ENCODE measurements at regions not wholly inside any gene's neighbourhood (a gene's known extent, or its start where the extent isn't known, plus 50 kb on each side); places are given as distances from the start of the nearest gene placed in this dataset.

GRCh38 chr2:2846332-2847208 is 515.5 kb upstream of the MYT1L start (continued):
- TF ChIP-seq TEAD4 (IDR thresholded peaks at IDR 0.05; ENCODE audit: borderline replicate concordance, insufficient read depth) (no peak), REST (IDR thresholded peaks at IDR 0.05; ENCODE audit: low read depth, low read length) (no peak), USF1 (IDR thresholded peaks at IDR 0.05; ENCODE audit: borderline replicate concordance, low read depth) (peak; percentile 38; the same call in 1 of the 2 replicates), SMC3 (IDR thresholded peaks at IDR 0.05; ENCODE audit: low read depth, low read length) (peak; percentile 21; the same call in 1 of the 2 replicates), NFIC (IDR thresholded peaks at IDR 0.05; ENCODE audit: borderline replicate concordance) (peak; percentile 12; the same call in 1 of the 2 replicates), YY1 (IDR thresholded peaks at IDR 0.05; ENCODE audit: low read depth) (no peak), EZH2phosphoT487 (IDR thresholded peaks at IDR 0.05; ENCODE audit: borderline replicate concordance, low read depth) (no peak), MXI1 (IDR thresholded peaks at IDR 0.05; ENCODE audit: low read depth, low read length) (peak; percentile 49), FOXJ3 (CRISPR knock-in tag; IDR thresholded peaks at IDR 0.05) (no peak; the same call in 1 of the 2 replicates), MEF2A (IDR thresholded peaks at IDR 0.05; ENCODE audit: borderline replicate concordance, low read depth) (no peak), USF2 (IDR thresholded peaks at IDR 0.05; ENCODE audit: borderline replicate concordance, low read depth, low read length) (peak; percentile 48; the same call in 1 of the 2 replicates), JUND (IDR thresholded peaks at IDR 0.05) (no peak), ZBTB33 (IDR thresholded peaks at IDR 0.05; ENCODE audit: borderline replicate concordance, low read depth) (no peak)
- TF ChIP-seq, protein P1, sequence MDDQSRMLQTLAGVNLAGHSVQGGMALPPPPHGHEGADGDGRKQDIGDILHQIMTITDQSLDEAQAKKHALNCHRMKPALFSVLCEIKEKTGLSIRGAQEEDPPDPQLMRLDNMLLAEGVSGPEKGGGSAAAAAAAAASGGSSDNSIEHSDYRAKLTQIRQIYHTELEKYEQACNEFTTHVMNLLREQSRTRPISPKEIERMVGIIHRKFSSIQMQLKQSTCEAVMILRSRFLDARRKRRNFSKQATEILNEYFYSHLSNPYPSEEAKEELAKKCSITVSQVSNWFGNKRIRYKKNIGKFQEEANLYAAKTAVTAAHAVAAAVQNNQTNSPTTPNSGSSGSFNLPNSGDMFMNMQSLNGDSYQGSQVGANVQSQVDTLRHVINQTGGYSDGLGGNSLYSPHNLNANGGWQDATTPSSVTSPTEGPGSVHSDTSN (IDR thresholded peaks at IDR 0.05): no peak
- TF ChIP-seq, protein P2, sequence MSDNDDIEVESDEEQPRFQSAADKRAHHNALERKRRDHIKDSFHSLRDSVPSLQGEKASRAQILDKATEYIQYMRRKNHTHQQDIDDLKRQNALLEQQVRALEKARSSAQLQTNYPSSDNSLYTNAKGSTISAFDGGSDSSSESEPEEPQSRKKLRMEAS (IDR thresholded peaks at IDR 0.05; ENCODE audit: low read depth): no peak
